DND-41 (cell line): ENCODE measurements at regions not wholly inside any gene's neighbourhood (a gene's known extent, or its start where the extent isn't known, plus 50 kb on each side); places are given as distances from the start of the nearest gene placed in this dataset.

Source experiments
- ATAC-seq: fragments of 200-7000 bp; cut with Tn5 transposase; 3 replicates; pipeline ENCODE4 v1.9.1; 2021; ENCODE audit warnings: low read depth; ENCODE audit not compliant: insufficient read depth
- DNase-seq: peaks from one replicate; pipeline ENCODE4 v3.0.0-alpha.2; 2020
- H2AFZ ChIP-seq: 2 replicates; pipeline ENCODE4 v1.6.0; 2012; ENCODE audit warnings: low read depth, low read length
- H3K27ac ChIP-seq: 2 replicates; pipeline ENCODE4 v1.5.1; 2012; ENCODE audit warnings: low read length, inconsistent platforms
- H3K27me3 ChIP-seq: fragments of 200-600 bp; sonication (generic); 2 replicates; pipeline ENCODE4 v1.6.0; 2012; ENCODE audit warnings: low read length, mild to moderate bottlenecking, inconsistent platforms; ENCODE audit not compliant: insufficient read depth, poor library complexity
- H3K36me3 ChIP-seq: 2 replicates; pipeline ENCODE4 v1.5.1; 2012; ENCODE audit warnings: low read length, inconsistent platforms; ENCODE audit not compliant: insufficient read depth
- H3K4me1 ChIP-seq: 2 replicates; pipeline ENCODE4 v1.5.1; 2012; ENCODE audit warnings: mild to moderate bottlenecking, low read length; ENCODE audit not compliant: insufficient read depth
- H3K4me2 ChIP-seq: 2 replicates; pipeline ENCODE4 v1.6.0; 2012; ENCODE audit warnings: mild to moderate bottlenecking, moderate library complexity, low read length, inconsistent platforms; ENCODE audit not compliant: insufficient read depth
- H3K4me3 ChIP-seq, 2 experiments: fragments of 200-600 bp in 1 of 2; shearing (Covaris generic) in 1 of 2; 2 replicates each; pipeline ENCODE4 v1.5.1; 2012 to 2016; ENCODE audit warnings: inconsistent platforms in 2 of 2, low read length in 2 of 2, mild to moderate bottlenecking in 2 of 2, low read depth in 1 of 2, moderate library complexity in 1 of 2
- H3K79me2 ChIP-seq: 2 replicates; pipeline ENCODE4 v1.6.0; 2012; ENCODE audit warnings: low read length, inconsistent platforms; ENCODE audit not compliant: insufficient read depth
- H3K9ac ChIP-seq: 2 replicates; pipeline ENCODE4 v1.6.0; 2012; ENCODE audit warnings: low read depth, mild to moderate bottlenecking, inconsistent platforms, low read length, moderate library complexity
- H3K9me3 ChIP-seq: 2 replicates; pipeline ENCODE4 v1.5.1; 2012; ENCODE audit warnings: low read length, moderate library complexity, mild to moderate bottlenecking, inconsistent platforms; ENCODE audit not compliant: insufficient read depth, severe bottlenecking
- H4K20me1 ChIP-seq: 2 replicates; pipeline ENCODE4 v1.6.0; 2012; ENCODE audit warnings: low read length; ENCODE audit not compliant: insufficient read depth
- EZH2 ChIP-seq: IDR thresholded peaks from 3 replicates; pipeline ENCODE4 v1.6.1; 2012; ENCODE audit warnings: borderline replicate concordance, low read depth, mild to moderate bottlenecking, moderate library complexity, low read length, inconsistent platforms; ENCODE audit not compliant: severe bottlenecking
- TF ChIP-seq, protein P1 (sequence below): IDR thresholded peaks from 2 replicates; pipeline ENCODE4 v1.5.1; 2012; ENCODE audit warnings: borderline replicate concordance, low read length, moderate library complexity, mild to moderate bottlenecking; ENCODE audit not compliant: poor library complexity, severe bottlenecking; ENCODE audit errors: extremely low read depth

DNA sequence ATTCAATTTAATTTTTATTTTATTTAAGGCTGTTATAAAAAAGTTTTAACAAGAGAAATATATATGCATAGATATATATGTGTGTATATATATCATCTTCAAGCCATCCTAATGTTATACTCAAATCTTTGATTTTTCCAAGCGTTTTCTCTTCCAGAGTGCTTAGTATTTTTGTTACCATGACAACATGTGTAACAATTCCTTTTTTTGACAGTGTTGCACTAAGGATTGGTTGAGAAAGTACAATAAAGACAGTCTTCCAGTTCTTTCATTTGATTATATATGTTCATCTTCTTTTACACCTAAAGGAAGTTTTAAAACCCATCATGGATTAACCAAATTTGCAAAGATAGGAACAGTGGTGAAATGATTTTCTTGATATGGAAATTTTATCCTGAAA lies 171.7 kb downstream of the KLF6 start:
- Histone ChIP-seq H3K36me3 (no peaks in the 10 kb centered on the region), H3K9me3 (peaks cover 15% of the 10 kb centered on the region), H3K27ac (no peak overlapping the region), H3K9ac (no peak overlapping the region), H3K4me3 (no peak overlapping the region), H3K4me2 (no peak overlapping the region), H2AFZ (no peak overlapping the region), H3K27me3 (no peaks in the 10 kb centered on the region), H4K20me1 (no peaks in the 10 kb centered on the region), H3K4me1 (no peaks in the 10 kb centered on the region), H3K79me2 (no peaks in the 10 kb centered on the region)
- DNase-seq (no peak), ATAC-seq (no peak)
- TF ChIP-seq, protein P1, sequence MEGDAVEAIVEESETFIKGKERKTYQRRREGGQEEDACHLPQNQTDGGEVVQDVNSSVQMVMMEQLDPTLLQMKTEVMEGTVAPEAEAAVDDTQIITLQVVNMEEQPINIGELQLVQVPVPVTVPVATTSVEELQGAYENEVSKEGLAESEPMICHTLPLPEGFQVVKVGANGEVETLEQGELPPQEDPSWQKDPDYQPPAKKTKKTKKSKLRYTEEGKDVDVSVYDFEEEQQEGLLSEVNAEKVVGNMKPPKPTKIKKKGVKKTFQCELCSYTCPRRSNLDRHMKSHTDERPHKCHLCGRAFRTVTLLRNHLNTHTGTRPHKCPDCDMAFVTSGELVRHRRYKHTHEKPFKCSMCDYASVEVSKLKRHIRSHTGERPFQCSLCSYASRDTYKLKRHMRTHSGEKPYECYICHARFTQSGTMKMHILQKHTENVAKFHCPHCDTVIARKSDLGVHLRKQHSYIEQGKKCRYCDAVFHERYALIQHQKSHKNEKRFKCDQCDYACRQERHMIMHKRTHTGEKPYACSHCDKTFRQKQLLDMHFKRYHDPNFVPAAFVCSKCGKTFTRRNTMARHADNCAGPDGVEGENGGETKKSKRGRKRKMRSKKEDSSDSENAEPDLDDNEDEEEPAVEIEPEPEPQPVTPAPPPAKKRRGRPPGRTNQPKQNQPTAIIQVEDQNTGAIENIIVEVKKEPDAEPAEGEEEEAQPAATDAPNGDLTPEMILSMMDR: no peak
- no peak for TF ChIP-seq EZH2

DNA sequence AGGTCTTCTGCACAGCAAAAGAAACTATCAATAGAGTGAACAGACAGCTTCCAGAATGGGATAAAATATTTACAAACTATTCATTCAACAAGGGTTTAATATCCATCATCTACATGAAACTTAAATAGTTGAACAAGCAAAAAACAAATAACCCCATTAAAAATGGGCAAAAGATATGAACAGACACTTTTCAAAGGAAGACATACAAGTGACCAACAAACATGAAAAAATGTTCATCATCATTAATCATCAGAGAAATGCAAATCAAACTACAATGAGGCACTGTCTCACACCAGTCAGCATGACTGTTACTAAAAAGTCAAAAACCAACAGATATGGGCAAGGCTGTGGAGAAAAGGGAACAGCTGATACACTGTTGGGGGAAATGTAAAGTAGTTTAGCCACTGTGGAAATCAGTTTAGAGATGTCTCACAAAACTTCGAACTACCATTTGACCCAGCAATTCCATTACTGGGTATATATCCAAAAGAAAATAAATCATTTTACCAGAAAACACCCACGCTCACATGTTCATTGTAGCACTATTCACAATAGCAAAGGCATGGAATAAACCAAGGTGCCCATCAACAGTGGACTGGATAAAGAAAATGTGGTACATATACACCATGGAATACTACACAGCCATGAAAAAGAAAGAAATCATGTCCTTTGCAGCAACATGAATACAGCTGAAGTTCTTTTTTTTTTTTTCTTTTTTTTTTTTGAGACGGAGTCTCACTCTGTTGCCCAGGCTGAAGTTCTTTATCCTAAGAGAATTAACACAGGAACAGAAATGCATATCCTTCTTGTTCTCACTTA lies 172.6 kb downstream of the KLF6 start:
- DNase-seq (no peak), ATAC-seq (no peak)
- Histone ChIP-seq H3K79me2 (no peaks in the 10 kb centered on the region), H3K27ac (no peak overlapping the region), H3K4me3 (no peak overlapping the region), H2AFZ (no peak overlapping the region), H3K36me3 (no peaks in the 10 kb centered on the region), H3K4me1 (no peaks in the 10 kb centered on the region), H3K4me2 (no peak overlapping the region), H3K27me3 (no peaks in the 10 kb centered on the region), H4K20me1 (no peaks in the 10 kb centered on the region), H3K9ac (no peak overlapping the region), H3K9me3 (peaks cover 24% of the 10 kb centered on the region)
- TF ChIP-seq, protein P1: no peak
- TF ChIP-seq EZH2: no peak

DNA sequence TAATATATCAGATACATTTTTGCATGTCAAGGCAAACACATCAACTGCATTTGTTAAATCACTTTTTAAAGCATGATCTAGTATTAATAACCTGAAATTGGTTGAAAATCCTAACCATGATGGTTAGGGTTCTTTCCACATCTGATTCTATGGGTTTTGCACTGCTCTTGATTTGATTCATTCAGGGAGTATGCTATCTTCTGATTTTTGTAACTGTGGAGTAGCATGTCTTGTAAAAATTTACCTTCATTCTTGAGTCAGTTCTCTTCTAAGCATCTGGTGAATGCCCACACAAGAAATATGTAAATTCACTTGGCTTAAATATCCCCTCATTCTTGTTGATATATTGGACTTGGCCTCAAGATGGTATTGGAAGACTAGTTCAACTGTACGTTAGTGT lies 178.7 kb downstream of the KLF6 start:
- Histone ChIP-seq H3K4me3 (no peak overlapping the region), H3K4me1 (no peaks in the 10 kb centered on the region), H3K79me2 (no peaks in the 10 kb centered on the region), H3K4me2 (no peak overlapping the region), H3K9ac (no peak overlapping the region), H2AFZ (no peak overlapping the region), H4K20me1 (no peaks in the 10 kb centered on the region), H3K36me3 (no peaks in the 10 kb centered on the region), H3K27me3 (no peaks in the 10 kb centered on the region), H3K9me3 (peaks cover 23% of the 10 kb centered on the region), H3K27ac (no peak overlapping the region)
- DNase-seq (no peak), ATAC-seq (no peak)
- TF ChIP-seq, protein P1: no peak
- TF ChIP-seq EZH2: no peak
